C4-2B (cell line): ENCODE measurements at regions not wholly inside any gene's neighbourhood (a gene's known extent, or its start where the extent isn't known, plus 50 kb on each side); places are given as distances from the start of the nearest gene placed in this dataset.

Experiments used
- H3K27ac ChIP-seq: fragments of 450-650 bp; 2 replicates; pipeline ENCODE4 v1.5.1; 2017
- ZFX ChIP-seq: fragments of 450-650 bp; IDR thresholded peaks from 2 replicates; pipeline ENCODE4 v1.6.1; 2017
- TF ChIP-seq, protein P1 (sequence below): fragments of 450-650 bp; conservative IDR thresholded peaks from 2 replicates; pipeline ENCODE4 v1.5.1; 2017; ENCODE audit warnings: mild to moderate bottlenecking

GRCh38 chr4:188417181-188417580 lies 277.9 kb downstream of the TRIML1 start:
- no peak overlapping the region for H3K27ac ChIP-seq
- TF ChIP-seq, protein P1, sequence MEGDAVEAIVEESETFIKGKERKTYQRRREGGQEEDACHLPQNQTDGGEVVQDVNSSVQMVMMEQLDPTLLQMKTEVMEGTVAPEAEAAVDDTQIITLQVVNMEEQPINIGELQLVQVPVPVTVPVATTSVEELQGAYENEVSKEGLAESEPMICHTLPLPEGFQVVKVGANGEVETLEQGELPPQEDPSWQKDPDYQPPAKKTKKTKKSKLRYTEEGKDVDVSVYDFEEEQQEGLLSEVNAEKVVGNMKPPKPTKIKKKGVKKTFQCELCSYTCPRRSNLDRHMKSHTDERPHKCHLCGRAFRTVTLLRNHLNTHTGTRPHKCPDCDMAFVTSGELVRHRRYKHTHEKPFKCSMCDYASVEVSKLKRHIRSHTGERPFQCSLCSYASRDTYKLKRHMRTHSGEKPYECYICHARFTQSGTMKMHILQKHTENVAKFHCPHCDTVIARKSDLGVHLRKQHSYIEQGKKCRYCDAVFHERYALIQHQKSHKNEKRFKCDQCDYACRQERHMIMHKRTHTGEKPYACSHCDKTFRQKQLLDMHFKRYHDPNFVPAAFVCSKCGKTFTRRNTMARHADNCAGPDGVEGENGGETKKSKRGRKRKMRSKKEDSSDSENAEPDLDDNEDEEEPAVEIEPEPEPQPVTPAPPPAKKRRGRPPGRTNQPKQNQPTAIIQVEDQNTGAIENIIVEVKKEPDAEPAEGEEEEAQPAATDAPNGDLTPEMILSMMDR = no peak
- TF ChIP-seq ZFX = no peak

GRCh38 chr4:188423039-188423438 lies 283.8 kb downstream of the TRIML1 start:
- TF ChIP-seq, protein P1 = no peak
- TF ChIP-seq ZFX = no peak
- H3K27ac ChIP-seq = no peak overlapping the region

- no peak overlapping the region for H3K27ac ChIP-seq
- no peak for TF ChIP-seq ZFX
- TF ChIP-seq, protein P1 = no peak
Measured at GRCh38 chr4:188428935-188429334, 289.7 kb downstream of the TRIML1 start.

DNA sequence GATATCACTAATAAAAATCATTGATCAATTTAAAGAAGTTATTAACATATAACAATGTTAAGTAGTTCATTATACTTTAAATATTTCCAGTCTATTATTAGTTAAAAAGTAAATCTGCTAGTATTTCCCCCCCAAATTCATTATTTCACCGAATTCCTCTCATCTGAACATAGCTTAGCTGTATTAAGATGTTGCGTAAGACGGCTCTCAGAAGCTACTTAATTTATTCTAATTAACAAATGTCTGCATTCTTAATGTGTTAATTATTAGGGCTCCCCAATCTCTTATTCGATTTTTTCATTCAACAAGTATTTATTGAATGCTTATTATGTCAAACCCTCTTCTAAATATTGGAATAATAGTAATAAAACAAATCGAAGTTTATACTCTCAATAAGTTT lies 290.7 kb downstream of the TRIML1 start:
- no peak overlapping the region for H3K27ac ChIP-seq
- no peak for TF ChIP-seq ZFX
- TF ChIP-seq, protein P1 = no peak

DNA sequence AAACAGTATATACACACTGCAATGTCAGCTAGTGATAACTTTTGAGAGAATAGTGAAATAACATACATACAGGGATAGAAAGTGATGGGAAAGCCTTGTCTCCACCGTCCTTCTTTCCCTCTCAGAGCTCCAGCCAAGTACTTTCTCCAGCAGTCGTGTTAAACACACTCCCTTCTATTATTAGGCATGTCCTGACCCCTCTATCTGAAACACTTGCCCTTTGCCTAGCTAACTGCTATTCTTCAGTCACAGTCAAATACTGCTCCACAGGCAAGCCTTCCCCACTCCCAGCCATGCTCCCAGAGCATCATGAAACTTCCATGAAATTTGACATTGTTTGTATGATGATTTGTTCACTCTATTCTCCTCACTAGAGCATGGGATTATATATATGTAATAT lies 291.1 kb downstream of the TRIML1 start:
- H3K27ac ChIP-seq = no peak overlapping the region
- TF ChIP-seq ZFX = no peak
- TF ChIP-seq, protein P1 = no peak

DNA sequence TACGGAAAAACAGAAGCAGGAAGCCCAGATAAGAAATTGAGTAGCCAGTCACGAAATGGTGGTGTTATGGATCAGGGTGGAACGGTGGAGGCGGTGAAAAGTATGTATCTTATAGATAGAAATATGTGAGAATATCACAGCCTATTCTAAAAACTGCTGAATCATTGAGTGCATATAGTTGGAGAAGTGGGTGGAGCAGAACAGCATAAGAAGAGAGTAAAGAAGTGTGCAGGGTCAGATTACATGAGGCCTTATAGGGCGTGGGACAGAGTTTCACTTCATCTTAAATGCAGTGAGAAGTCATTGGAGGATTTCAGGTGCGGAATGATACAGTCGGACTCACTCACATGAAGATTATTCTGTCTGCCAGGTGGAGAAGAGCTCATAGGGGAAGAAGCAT lies 293.1 kb downstream of the TRIML1 start:
- peak overlapping the region; percentile 39 for H3K27ac ChIP-seq
- no peak for TF ChIP-seq ZFX
- TF ChIP-seq, protein P1 = no peak

DNA sequence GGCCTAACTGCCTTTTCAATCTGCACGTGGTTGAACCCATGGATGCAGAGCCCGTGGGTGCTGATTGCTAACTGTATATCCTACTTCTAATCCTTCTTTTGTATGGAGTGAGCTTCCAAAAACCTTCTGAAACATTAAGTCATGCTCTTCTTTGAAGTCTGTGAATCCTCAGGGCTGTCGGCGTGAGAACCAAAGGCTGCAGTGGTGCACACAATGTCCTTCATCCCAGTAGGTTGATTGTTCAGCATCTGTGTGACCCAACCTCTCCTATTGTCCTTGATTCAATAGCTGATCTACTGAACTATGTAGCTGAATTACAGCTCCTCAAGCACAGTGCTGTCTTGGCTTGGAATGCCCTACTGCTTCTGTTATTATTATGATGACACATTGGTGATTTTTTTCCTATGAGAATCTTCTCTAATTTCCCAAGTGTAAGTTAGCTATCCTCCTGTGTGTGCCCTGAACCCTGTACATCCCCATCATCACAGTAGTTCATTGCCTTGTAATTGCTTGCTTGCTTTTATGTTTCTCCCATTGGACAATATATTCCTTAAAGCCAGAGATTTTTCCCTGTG lies 294.6 kb downstream of the TRIML1 start:
- TF ChIP-seq, protein P1 = no peak
- TF ChIP-seq ZFX = no peak
- no peak overlapping the region for H3K27ac ChIP-seq
